H1 (cell line): ENCODE measurements at regions not wholly inside any gene's neighbourhood (a gene's known extent, or its start where the extent isn't known, plus 50 kb on each side); places are given as distances from the start of the nearest gene placed in this dataset.

Source experiments
- EGR1 ChIP-seq: IDR thresholded peaks from 2 replicates; pipeline ENCODE4 v1.6.1; 2011; ENCODE audit warnings: low read depth, low read length, borderline replicate concordance
- HDAC2 ChIP-seq, 2 experiments: fragments of 300-600 bp in 1 of 2; sonication (generic) in 1 of 2; IDR thresholded peaks; 2 replicates each; pipeline ENCODE4 v1.6.1; 2011 to 2012; ENCODE audit warnings: low read depth in 2 of 2, low read length in 2 of 2, mild to moderate bottlenecking in 2 of 2, moderate library complexity in 2 of 2, borderline replicate concordance in 1 of 2, inconsistent platforms in 1 of 2
- JUND ChIP-seq: IDR thresholded peaks from 2 replicates; pipeline ENCODE4 v1.6.1; 2011; ENCODE audit warnings: mild to moderate bottlenecking, improper control_type of control experiment, low read length
- RAD21 ChIP-seq, 2 experiments: IDR thresholded peaks in 1 of 2; conservative IDR thresholded peaks in 1 of 2; 2 replicates each; pipeline ENCODE4 v1.6.1; 2011; ENCODE audit warnings: low read depth in 2 of 2, low read length in 2 of 2, improper control_type of control experiment in 1 of 2, inconsistent platforms in 1 of 2, mild to moderate bottlenecking in 1 of 2, moderate library complexity in 1 of 2
- SAP30 ChIP-seq: fragments of 300-600 bp; sonication (generic); IDR thresholded peaks from 2 replicates; pipeline ENCODE4 v1.7.1; 2012; ENCODE audit warnings: low read length, moderate library complexity, mild to moderate bottlenecking, inconsistent platforms; ENCODE audit not compliant: insufficient read depth, insufficient replicate concordance
- TF ChIP-seq, protein P1 (sequence below): fragments of 300-600 bp; sonication (generic); IDR thresholded peaks from 2 replicates; pipeline ENCODE4 v1.7.1; 2012; ENCODE audit warnings: low read length, moderate library complexity, mild to moderate bottlenecking, inconsistent platforms; ENCODE audit not compliant: insufficient replicate concordance
- TF ChIP-seq, protein P2 (sequence below), 3 experiments: IDR thresholded peaks; 1 replicate in 2 of 3; 2 replicates in 1 of 3; pipeline versions ENCODE4 v1.5.1 to v1.6.1; 2011; ENCODE audit warnings: low read length in 3 of 3, mild to moderate bottlenecking in 3 of 3, inconsistent platforms in 2 of 3, low read depth in 1 of 3, moderate library complexity in 1 of 3; ENCODE audit not compliant: insufficient read depth in 1 of 3; ENCODE audit errors: control extremely low read depth in 1 of 3

DNA sequence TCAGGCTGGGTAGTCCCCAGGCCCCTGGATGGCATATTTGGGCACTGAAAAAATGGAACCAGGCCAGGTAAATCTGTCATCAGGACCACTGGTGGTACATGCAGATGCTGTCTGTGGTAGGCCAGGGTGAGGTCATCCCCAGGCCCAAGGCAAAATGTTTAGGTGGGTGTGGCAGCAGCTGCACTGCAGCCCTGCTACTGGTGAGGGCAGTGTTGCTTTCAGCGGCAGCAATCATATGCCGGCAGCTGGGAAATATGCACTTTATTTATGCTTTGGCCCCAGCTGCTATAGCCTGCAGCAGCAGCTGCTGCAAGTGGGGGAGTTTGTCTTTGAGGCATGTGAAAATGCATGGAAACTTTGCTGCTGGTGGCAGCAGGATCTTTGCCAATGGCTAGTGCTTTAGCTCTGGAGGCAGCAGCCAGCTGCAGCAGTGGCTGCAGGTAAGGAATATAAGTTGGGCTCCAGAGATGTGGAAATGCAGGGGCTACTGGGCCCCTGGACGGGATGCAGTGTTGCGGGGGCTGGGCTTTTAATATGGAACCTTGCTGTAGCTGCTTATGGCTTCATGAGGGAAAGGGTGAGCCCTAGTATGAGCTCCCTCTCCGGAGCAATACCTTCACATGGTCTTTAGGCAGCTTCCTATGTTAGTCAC lies 365.7 kb upstream of the CADM1 start (continued):
- TF ChIP-seq, protein P1, sequence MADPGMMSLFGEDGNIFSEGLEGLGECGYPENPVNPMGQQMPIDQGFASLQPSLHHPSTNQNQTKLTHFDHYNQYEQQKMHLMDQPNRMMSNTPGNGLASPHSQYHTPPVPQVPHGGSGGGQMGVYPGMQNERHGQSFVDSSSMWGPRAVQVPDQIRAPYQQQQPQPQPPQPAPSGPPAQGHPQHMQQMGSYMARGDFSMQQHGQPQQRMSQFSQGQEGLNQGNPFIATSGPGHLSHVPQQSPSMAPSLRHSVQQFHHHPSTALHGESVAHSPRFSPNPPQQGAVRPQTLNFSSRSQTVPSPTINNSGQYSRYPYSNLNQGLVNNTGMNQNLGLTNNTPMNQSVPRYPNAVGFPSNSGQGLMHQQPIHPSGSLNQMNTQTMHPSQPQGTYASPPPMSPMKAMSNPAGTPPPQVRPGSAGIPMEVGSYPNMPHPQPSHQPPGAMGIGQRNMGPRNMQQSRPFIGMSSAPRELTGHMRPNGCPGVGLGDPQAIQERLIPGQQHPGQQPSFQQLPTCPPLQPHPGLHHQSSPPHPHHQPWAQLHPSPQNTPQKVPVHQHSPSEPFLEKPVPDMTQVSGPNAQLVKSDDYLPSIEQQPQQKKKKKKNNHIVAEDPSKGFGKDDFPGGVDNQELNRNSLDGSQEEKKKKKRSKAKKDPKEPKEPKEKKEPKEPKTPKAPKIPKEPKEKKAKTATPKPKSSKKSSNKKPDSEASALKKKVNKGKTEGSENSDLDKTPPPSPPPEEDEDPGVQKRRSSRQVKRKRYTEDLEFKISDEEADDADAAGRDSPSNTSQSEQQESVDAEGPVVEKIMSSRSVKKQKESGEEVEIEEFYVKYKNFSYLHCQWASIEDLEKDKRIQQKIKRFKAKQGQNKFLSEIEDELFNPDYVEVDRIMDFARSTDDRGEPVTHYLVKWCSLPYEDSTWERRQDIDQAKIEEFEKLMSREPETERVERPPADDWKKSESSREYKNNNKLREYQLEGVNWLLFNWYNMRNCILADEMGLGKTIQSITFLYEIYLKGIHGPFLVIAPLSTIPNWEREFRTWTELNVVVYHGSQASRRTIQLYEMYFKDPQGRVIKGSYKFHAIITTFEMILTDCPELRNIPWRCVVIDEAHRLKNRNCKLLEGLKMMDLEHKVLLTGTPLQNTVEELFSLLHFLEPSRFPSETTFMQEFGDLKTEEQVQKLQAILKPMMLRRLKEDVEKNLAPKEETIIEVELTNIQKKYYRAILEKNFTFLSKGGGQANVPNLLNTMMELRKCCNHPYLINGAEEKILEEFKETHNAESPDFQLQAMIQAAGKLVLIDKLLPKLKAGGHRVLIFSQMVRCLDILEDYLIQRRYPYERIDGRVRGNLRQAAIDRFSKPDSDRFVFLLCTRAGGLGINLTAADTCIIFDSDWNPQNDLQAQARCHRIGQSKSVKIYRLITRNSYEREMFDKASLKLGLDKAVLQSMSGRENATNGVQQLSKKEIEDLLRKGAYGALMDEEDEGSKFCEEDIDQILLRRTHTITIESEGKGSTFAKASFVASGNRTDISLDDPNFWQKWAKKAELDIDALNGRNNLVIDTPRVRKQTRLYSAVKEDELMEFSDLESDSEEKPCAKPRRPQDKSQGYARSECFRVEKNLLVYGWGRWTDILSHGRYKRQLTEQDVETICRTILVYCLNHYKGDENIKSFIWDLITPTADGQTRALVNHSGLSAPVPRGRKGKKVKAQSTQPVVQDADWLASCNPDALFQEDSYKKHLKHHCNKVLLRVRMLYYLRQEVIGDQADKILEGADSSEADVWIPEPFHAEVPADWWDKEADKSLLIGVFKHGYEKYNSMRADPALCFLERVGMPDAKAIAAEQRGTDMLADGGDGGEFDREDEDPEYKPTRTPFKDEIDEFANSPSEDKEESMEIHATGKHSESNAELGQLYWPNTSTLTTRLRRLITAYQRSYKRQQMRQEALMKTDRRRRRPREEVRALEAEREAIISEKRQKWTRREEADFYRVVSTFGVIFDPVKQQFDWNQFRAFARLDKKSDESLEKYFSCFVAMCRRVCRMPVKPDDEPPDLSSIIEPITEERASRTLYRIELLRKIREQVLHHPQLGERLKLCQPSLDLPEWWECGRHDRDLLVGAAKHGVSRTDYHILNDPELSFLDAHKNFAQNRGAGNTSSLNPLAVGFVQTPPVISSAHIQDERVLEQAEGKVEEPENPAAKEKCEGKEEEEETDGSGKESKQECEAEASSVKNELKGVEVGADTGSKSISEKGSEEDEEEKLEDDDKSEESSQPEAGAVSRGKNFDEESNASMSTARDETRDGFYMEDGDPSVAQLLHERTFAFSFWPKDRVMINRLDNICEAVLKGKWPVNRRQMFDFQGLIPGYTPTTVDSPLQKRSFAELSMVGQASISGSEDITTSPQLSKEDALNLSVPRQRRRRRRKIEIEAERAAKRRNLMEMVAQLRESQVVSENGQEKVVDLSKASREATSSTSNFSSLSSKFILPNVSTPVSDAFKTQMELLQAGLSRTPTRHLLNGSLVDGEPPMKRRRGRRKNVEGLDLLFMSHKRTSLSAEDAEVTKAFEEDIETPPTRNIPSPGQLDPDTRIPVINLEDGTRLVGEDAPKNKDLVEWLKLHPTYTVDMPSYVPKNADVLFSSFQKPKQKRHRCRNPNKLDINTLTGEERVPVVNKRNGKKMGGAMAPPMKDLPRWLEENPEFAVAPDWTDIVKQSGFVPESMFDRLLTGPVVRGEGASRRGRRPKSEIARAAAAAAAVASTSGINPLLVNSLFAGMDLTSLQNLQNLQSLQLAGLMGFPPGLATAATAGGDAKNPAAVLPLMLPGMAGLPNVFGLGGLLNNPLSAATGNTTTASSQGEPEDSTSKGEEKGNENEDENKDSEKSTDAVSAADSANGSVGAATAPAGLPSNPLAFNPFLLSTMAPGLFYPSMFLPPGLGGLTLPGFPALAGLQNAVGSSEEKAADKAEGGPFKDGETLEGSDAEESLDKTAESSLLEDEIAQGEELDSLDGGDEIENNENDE = no peak
- TF ChIP-seq SAP30 (no peak), JUND (peak; percentile 82), EGR1 (no peak), HDAC2 (IDR thresholded peaks at IDR 0.05; ENCODE audit: borderline replicate concordance in 1 of 2, low read depth in 2 of 2, low read length in 2 of 2) (no peak), RAD21 (IDR thresholded peaks at IDR 0.05 in 1 of 2, conservative IDR thresholded peaks at IDR 0.05 in 1 of 2; ENCODE audit: low read depth in 2 of 2, low read length in 2 of 2) (peak; percentile 73 to 80)
- TF ChIP-seq, protein P2, sequence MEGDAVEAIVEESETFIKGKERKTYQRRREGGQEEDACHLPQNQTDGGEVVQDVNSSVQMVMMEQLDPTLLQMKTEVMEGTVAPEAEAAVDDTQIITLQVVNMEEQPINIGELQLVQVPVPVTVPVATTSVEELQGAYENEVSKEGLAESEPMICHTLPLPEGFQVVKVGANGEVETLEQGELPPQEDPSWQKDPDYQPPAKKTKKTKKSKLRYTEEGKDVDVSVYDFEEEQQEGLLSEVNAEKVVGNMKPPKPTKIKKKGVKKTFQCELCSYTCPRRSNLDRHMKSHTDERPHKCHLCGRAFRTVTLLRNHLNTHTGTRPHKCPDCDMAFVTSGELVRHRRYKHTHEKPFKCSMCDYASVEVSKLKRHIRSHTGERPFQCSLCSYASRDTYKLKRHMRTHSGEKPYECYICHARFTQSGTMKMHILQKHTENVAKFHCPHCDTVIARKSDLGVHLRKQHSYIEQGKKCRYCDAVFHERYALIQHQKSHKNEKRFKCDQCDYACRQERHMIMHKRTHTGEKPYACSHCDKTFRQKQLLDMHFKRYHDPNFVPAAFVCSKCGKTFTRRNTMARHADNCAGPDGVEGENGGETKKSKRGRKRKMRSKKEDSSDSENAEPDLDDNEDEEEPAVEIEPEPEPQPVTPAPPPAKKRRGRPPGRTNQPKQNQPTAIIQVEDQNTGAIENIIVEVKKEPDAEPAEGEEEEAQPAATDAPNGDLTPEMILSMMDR (IDR thresholded peaks at IDR 0.05; ENCODE audit: control extremely low read depth in 1 of 3, insufficient read depth in 1 of 3, low read depth in 1 of 3, low read length in 3 of 3) = peak; percentile 70 to 89 (median 82)
